ENCODE measurements at regions not wholly inside any gene's neighbourhood (a gene's known extent, or its start where the extent isn't known, plus 50 kb on each side); places are given as distances from the start of the nearest gene placed in this dataset.

DNA sequence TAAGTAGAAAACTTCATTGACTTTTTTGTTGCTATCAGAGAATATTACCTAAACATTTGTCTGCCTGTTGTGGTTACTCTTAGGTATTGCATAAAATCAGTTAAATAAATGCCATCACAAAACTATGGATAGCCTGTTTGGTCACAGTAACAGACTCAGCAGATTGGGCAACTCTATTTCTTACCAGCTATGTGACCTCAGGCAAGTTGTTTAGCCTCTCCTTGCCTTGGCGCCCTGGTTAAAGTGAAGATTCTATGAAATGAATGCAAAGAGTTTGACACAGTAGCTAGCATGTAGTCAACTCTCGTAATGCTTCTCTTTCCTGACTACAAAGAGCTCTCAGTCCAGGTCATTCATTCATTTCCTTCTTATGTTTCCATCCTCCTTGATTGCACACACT, 82.5 kb upstream of the ID4 start:
- H3K4me3 ChIP-seq, result no peak overlapping the region
- intact Hi-C loops (cut with DNase I), result loop anchor here (5.0 kb wide), 1 partner anchor 38 kb away; no protein-coding TSS in a partner anchor
- H3K27ac ChIP-seq, result no peak overlapping the region
- DNase-seq (ENCODE audit: low spot score in 2 of 2), result no peak
- H3K9me3 ChIP-seq, result no peaks in the 10 kb centered on the region
- no peaks in the 10 kb centered on the region for H3K4me1 ChIP-seq
- no peaks in the 10 kb centered on the region for H3K36me3 ChIP-seq
- H3K27me3 ChIP-seq, result no peaks in the 10 kb centered on the region
- TF ChIP-seq, protein P1, sequence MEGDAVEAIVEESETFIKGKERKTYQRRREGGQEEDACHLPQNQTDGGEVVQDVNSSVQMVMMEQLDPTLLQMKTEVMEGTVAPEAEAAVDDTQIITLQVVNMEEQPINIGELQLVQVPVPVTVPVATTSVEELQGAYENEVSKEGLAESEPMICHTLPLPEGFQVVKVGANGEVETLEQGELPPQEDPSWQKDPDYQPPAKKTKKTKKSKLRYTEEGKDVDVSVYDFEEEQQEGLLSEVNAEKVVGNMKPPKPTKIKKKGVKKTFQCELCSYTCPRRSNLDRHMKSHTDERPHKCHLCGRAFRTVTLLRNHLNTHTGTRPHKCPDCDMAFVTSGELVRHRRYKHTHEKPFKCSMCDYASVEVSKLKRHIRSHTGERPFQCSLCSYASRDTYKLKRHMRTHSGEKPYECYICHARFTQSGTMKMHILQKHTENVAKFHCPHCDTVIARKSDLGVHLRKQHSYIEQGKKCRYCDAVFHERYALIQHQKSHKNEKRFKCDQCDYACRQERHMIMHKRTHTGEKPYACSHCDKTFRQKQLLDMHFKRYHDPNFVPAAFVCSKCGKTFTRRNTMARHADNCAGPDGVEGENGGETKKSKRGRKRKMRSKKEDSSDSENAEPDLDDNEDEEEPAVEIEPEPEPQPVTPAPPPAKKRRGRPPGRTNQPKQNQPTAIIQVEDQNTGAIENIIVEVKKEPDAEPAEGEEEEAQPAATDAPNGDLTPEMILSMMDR (IDR thresholded peaks at IDR 0.05), result no peak

DNA sequence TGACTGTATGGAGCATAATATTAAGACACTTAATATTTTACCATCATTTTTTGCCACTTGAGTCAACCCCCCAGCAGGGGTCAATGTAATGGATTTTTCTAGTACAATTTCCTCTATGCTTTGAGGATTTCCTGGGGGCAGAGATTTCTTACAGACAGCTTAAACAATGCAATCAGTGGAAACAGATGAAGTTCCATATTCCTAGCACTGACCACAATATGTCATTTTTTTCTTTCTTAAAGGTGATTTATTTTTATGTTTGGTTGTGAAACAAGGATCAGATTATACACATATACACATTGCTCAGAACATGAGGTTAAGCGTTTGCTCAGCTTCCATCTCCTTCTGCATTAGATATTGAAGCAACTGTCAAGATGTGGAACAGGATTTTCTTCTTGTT, 82.0 kb upstream of the ID4 start:
- no peaks in the 10 kb centered on the region for H3K4me1 ChIP-seq
- H3K27ac ChIP-seq, result no peak overlapping the region
- no peak overlapping the region for H3K4me3 ChIP-seq
- no peak for DNase-seq (ENCODE audit: low spot score in 2 of 2)
- H3K36me3 ChIP-seq, result no peaks in the 10 kb centered on the region
- H3K27me3 ChIP-seq, result no peaks in the 10 kb centered on the region
- TF ChIP-seq, protein P1 (IDR thresholded peaks at IDR 0.05), result no peak
- intact Hi-C loops (cut with DNase I), result loop anchor here (5.0 kb wide), 1 partner anchor 37 kb away; no protein-coding TSS in a partner anchor
- H3K9me3 ChIP-seq, result no peaks in the 10 kb centered on the region

DNA sequence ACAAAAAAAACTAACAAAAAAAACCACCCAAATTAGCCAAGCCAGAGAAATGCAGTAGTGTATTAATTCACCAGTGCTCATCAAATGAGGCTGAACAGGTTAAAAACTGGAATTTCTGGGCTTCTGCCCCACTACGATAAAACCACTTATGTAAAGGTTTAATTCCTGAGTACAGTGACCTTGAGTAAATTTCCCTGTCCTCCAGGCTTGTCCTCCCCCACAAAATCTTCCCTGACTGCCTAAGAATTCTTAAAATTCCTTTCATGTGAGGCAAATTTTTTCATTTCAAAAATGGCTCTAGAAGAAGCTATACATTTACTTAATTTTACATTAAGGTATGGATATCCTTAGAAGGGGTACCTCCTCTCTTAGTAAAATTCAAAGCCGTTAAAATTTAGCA, 80.1 kb upstream of the ID4 start:
- TF ChIP-seq, protein P1 (IDR thresholded peaks at IDR 0.05), result no peak
- no peaks in the 10 kb centered on the region for H3K4me1 ChIP-seq
- H3K4me3 ChIP-seq, result no peak overlapping the region
- no peaks in the 10 kb centered on the region for H3K27me3 ChIP-seq
- no peak for DNase-seq (ENCODE audit: low spot score in 2 of 2)
- no peaks in the 10 kb centered on the region for H3K9me3 ChIP-seq
- H3K36me3 ChIP-seq, result no peaks in the 10 kb centered on the region
- H3K27ac ChIP-seq, result no peak overlapping the region
- intact Hi-C loops (cut with DNase I), result loop anchor here (5.0 kb wide), 1 partner anchor 35 kb away; no protein-coding TSS in a partner anchor

DNA sequence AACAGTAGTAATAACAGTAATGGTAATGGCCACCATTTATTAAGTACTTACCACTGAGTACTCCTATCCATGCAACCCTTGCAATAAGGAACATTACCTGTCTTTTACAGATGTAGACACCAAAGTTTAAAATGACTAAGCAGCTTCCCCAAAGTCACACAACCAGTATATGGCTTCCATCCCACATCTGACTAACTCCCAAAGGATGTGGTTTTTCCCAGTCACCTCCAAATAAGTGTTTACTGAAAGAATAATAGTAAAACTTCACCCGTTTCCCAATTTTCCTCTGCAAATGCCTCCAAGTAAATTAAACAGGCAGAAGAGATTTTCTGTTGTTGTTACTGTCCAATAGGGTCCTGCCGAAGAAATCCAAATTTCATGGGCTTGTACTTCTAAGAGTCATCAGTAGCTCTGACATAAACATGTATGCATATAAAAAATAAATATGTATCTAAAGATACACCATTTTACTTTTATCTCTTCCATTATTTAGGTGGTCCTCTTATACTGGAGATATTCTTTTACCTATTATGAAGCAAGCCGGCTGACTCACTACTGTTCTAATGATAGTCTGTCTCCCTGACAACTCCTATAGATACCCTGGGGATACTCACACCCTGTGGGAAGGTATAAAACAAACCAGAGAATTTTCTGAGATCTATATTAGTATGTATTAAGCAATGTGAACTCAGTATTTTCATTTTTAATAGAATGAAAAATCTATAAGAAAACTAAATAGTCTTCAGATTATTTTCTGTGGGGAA, 77.9 kb upstream of the ID4 start:
- H3K9me3 ChIP-seq, result no peaks in the 10 kb centered on the region
- no peaks in the 10 kb centered on the region for H3K36me3 ChIP-seq
- DNase-seq (ENCODE audit: low spot score in 2 of 2), result no peak
- H3K4me1 ChIP-seq, result no peaks in the 10 kb centered on the region
- no peak overlapping the region for H3K4me3 ChIP-seq
- intact Hi-C loops (cut with DNase I), result loop anchor here (5.0 kb wide), 1 partner anchor 33 kb away; no protein-coding TSS in a partner anchor
- H3K27me3 ChIP-seq, result no peaks in the 10 kb centered on the region
- TF ChIP-seq, protein P1 (IDR thresholded peaks at IDR 0.05), result no peak
- H3K27ac ChIP-seq, result no peak overlapping the region

DNA sequence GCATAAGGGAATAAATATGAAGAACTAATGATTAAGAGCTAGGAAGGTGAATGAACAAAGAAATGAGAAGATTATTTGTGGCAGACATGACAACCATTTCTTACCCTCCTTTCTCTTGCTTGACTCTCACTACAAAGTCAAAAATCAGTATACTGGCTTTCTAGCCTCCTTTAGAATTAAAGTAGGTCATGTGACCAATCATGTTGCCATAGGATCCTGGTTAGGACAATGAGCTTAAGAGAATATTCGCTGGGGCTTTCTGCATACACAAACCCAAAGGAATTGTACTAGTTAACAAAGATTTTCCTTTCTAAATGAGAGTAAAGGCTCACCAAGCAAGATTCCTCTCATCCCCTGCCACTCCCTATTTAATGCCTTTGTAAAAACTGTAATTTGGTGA, 76.0 kb upstream of the ID4 start:
- Histone ChIP-seq H3K36me3 (no peaks in the 10 kb centered on the region), H3K9me3 (no peaks in the 10 kb centered on the region), H3K4me3 (no peak overlapping the region), H3K27ac (no peak overlapping the region), H3K27me3 (no peaks in the 10 kb centered on the region), H3K4me1 (no peaks in the 10 kb centered on the region)
- DNase-seq (ENCODE audit: low spot score in 2 of 2), result no peak
- intact Hi-C loops (cut with DNase I), result no loop called here
- TF ChIP-seq, protein P1 (IDR thresholded peaks at IDR 0.05), result no peak

Data from ascending aorta (tissue), 2 donors.